ENCODE measurements at regions not wholly inside any gene's neighbourhood (a gene's known extent, or its start where the extent isn't known, plus 50 kb on each side); places are given as distances from the start of the nearest gene placed in this dataset.
A peak's percentile ranks its signal among the peaks of the same experiment; 100 is the strongest.

- Histone ChIP-seq H3K14ac (ENCODE audit: low read length) (no peak overlapping the region), H3K4me2 (ENCODE audit: low read length) (no peak overlapping the region), H3K27ac (ENCODE audit: low read depth, low read length) (no peak overlapping the region), H3K9ac (ENCODE audit: low read length) (no peak overlapping the region), H4K12ac (ENCODE audit: low read depth, low read length) (no peak overlapping the region), H3K79me2 (ENCODE audit: control insufficient read depth, insufficient read depth, low read length, poor library complexity) (no peaks in the 10 kb centered on the region), H3K9me3 (ENCODE audit: insufficient read depth, low read depth, low read length) (no peaks in the 10 kb centered on the region), H2AFZ (ENCODE audit: insufficient read depth, low read length, poor library complexity) (no peak overlapping the region), H4K8ac (ENCODE audit: low read depth, low read length) (no peak overlapping the region), H3K36me3 (ENCODE audit: control insufficient read depth in 1 of 2, insufficient read depth in 2 of 2, low read length in 2 of 2) (no peaks in the 10 kb centered on the region), H3K18ac (ENCODE audit: low read length) (no peak overlapping the region), H3K4me1 (ENCODE audit: control insufficient read depth in 1 of 2, insufficient read depth in 2 of 2, low read length in 2 of 2) (no peaks in the 10 kb centered on the region), H2BK12ac (ENCODE audit: low read length) (no peak overlapping the region), H3K79me1 (ENCODE audit: low read length) (no peaks in the 10 kb centered on the region), H2BK5ac (ENCODE audit: low read depth, low read length, poor library complexity) (no peak overlapping the region), H3K23ac (ENCODE audit: low read length) (no peak overlapping the region), H2AK5ac (ENCODE audit: low read length) (no peak overlapping the region), H3K27me3 (ENCODE audit: insufficient read depth, low read length) (no peaks in the 10 kb centered on the region), H4K91ac (ENCODE audit: low read depth, low read length) (no peak overlapping the region), H3K4ac (ENCODE audit: low read depth, low read length) (no peak overlapping the region), H3K4me3 (ENCODE audit: low read depth, low read length) (no peak overlapping the region), H2BK120ac (ENCODE audit: insufficient read depth, low read length, poor library complexity) (no peak overlapping the region)
- WGBS (ENCODE audit: extremely low coverage, insufficient coverage, insufficient read length): no CpG with 5 or more reads among the region's 2 CpGs
- peak; percentile 15 to 77 for DNase-seq
These were observed 293.0 kb upstream of the SPHKAP start for GRCh38 chr2:228474466-228474865.

- Histone ChIP-seq H3K14ac (ENCODE audit: low read length) (no peak overlapping the region), H3K9ac (ENCODE audit: low read length) (no peak overlapping the region), H4K12ac (ENCODE audit: low read depth, low read length) (no peak overlapping the region)
These were observed 288.2 kb upstream of the SPHKAP start for GRCh38 chr2:228469721-228470120.

DNA sequence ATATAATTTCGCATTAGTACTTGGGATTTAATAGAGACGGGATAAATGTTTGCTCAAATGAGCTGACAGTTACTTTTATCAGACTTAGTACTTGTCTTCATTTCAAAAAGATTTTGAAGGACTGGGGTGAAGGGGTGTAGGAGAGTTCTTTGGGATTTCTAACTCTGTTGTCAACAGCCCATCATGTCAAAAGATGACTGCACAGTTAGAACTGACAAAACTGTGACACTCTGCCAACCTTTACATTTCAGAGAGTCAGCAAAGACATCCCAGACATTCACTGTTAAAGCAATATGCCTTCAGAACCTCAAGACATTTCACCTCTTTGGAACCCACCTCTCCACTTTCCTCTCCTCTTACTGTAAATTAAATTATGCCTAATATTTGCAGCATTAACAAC lies 285.4 kb upstream of the SPHKAP start:
- Histone ChIP-seq H3K27ac (ENCODE audit: low read depth, low read length) (no peak overlapping the region), H3K79me2 (ENCODE audit: control insufficient read depth, insufficient read depth, low read length, poor library complexity) (no peaks in the 10 kb centered on the region), H3K4me1 (ENCODE audit: control insufficient read depth in 1 of 2, insufficient read depth in 2 of 2, low read length in 2 of 2) (no peaks in the 10 kb centered on the region), H3K36me3 (ENCODE audit: control insufficient read depth in 1 of 2, insufficient read depth in 2 of 2, low read length in 2 of 2) (no peaks in the 10 kb centered on the region), H4K91ac (ENCODE audit: low read depth, low read length) (no peak overlapping the region), H3K23ac (ENCODE audit: low read length) (no peak overlapping the region), H3K4me2 (ENCODE audit: low read length) (no peak overlapping the region), H3K9ac (ENCODE audit: low read length) (no peak overlapping the region), H4K8ac (ENCODE audit: low read depth, low read length) (no peak overlapping the region), H3K79me1 (ENCODE audit: low read length) (no peaks in the 10 kb centered on the region), H3K14ac (ENCODE audit: low read length) (no peak overlapping the region), H2BK120ac (ENCODE audit: insufficient read depth, low read length, poor library complexity) (no peak overlapping the region), H3K4ac (ENCODE audit: low read depth, low read length) (no peak overlapping the region), H3K9me3 (ENCODE audit: insufficient read depth, low read depth, low read length) (no peaks in the 10 kb centered on the region), H3K18ac (ENCODE audit: low read length) (no peak overlapping the region), H2AFZ (ENCODE audit: insufficient read depth, low read length, poor library complexity) (no peak overlapping the region), H3K27me3 (ENCODE audit: insufficient read depth, low read length) (no peaks in the 10 kb centered on the region), H2BK12ac (ENCODE audit: low read length) (no peak overlapping the region), H2AK5ac (ENCODE audit: low read length) (no peak overlapping the region), H3K4me3 (ENCODE audit: low read depth, low read length) (no peak overlapping the region), H2BK5ac (ENCODE audit: low read depth, low read length, poor library complexity) (no peak overlapping the region), H4K12ac (ENCODE audit: low read depth, low read length) (no peak overlapping the region)
- DNase-seq: no peak
- WGBS (ENCODE audit: extremely low coverage, insufficient coverage, insufficient read length): no CpG with 5 or more reads among the region's 2 CpGs

More at GRCh38 chr2:228469721-228470120, 288.2 kb upstream of the SPHKAP start:
- Histone ChIP-seq H3K4me2 (ENCODE audit: low read length) (no peak overlapping the region), H2AK5ac (ENCODE audit: low read length) (no peak overlapping the region), H3K36me3 (ENCODE audit: control insufficient read depth in 1 of 2, insufficient read depth in 2 of 2, low read length in 2 of 2) (no peaks in the 10 kb centered on the region), H3K4me1 (ENCODE audit: control insufficient read depth in 1 of 2, insufficient read depth in 2 of 2, low read length in 2 of 2) (no peaks in the 10 kb centered on the region), H3K27ac (ENCODE audit: low read depth, low read length) (no peak overlapping the region), H3K79me1 (ENCODE audit: low read length) (no peaks in the 10 kb centered on the region), H2BK5ac (ENCODE audit: low read depth, low read length, poor library complexity) (no peak overlapping the region), H3K27me3 (ENCODE audit: insufficient read depth, low read length) (no peaks in the 10 kb centered on the region), H3K18ac (ENCODE audit: low read length) (no peak overlapping the region), H3K4ac (ENCODE audit: low read depth, low read length) (no peak overlapping the region), H2AFZ (ENCODE audit: insufficient read depth, low read length, poor library complexity) (no peak overlapping the region), H2BK120ac (ENCODE audit: insufficient read depth, low read length, poor library complexity) (no peak overlapping the region), H3K4me3 (ENCODE audit: low read depth, low read length) (no peak overlapping the region), H3K79me2 (ENCODE audit: control insufficient read depth, insufficient read depth, low read length, poor library complexity) (no peaks in the 10 kb centered on the region), H3K23ac (ENCODE audit: low read length) (no peak overlapping the region), H2BK12ac (ENCODE audit: low read length) (no peak overlapping the region), H3K9me3 (ENCODE audit: insufficient read depth, low read depth, low read length) (no peaks in the 10 kb centered on the region), H4K8ac (ENCODE audit: low read depth, low read length) (no peak overlapping the region), H4K91ac (ENCODE audit: low read depth, low read length) (no peak overlapping the region)
- no peak for DNase-seq

DNA sequence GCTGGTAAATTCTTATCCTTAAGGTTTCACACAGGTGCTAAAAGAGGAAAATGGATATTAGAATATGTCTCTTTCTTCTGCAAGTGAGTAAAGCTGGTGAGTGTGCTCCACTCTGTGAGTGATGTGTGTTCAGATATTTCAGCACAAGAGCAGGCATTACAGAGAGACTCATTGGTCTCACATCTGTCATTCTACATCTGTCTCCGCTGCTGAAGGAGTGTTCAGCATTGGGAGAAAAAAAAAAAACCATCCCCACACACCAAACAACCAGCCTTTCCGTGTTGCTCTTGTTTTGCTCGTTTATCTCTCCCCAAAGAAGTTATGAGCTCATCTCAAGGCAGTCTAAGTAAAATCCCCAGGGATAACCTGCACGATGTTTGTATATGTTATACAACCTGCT lies 283.9 kb upstream of the SPHKAP start:
- Histone ChIP-seq H2AFZ (ENCODE audit: insufficient read depth, low read length, poor library complexity) (no peak overlapping the region), H3K18ac (ENCODE audit: low read length) (no peak overlapping the region), H3K36me3 (ENCODE audit: control insufficient read depth in 1 of 2, insufficient read depth in 2 of 2, low read length in 2 of 2) (no peaks in the 10 kb centered on the region), H3K4me2 (ENCODE audit: low read length) (no peak overlapping the region), H2AK5ac (ENCODE audit: low read length) (no peak overlapping the region), H3K79me1 (ENCODE audit: low read length) (no peaks in the 10 kb centered on the region), H3K23ac (ENCODE audit: low read length) (no peak overlapping the region), H2BK12ac (ENCODE audit: low read length) (no peak overlapping the region), H3K79me2 (ENCODE audit: control insufficient read depth, insufficient read depth, low read length, poor library complexity) (no peaks in the 10 kb centered on the region), H3K27ac (ENCODE audit: low read depth, low read length) (no peak overlapping the region), H3K9ac (ENCODE audit: low read length) (no peak overlapping the region), H3K9me3 (ENCODE audit: insufficient read depth, low read depth, low read length) (peaks cover 2% of the 10 kb centered on the region), H4K8ac (ENCODE audit: low read depth, low read length) (no peak overlapping the region), H2BK5ac (ENCODE audit: low read depth, low read length, poor library complexity) (no peak overlapping the region), H4K12ac (ENCODE audit: low read depth, low read length) (no peak overlapping the region), H2BK120ac (ENCODE audit: insufficient read depth, low read length, poor library complexity) (no peak overlapping the region), H3K27me3 (ENCODE audit: insufficient read depth, low read length) (no peaks in the 10 kb centered on the region), H3K4me1 (ENCODE audit: control insufficient read depth in 1 of 2, insufficient read depth in 2 of 2, low read length in 2 of 2) (no peaks in the 10 kb centered on the region), H4K91ac (ENCODE audit: low read depth, low read length) (no peak overlapping the region), H3K4ac (ENCODE audit: low read depth, low read length) (no peak overlapping the region), H3K4me3 (ENCODE audit: low read depth, low read length) (no peak overlapping the region), H3K14ac (ENCODE audit: low read length) (no peak overlapping the region)
- DNase-seq: no peak
- WGBS (ENCODE audit: extremely low coverage, insufficient coverage, insufficient read length): no CpG with 5 or more reads among the region's 4 CpGs

Data from trophoblast cell (in vitro differentiated cells and primary cell).